Thyroid gland (tissue), 4 donors: ENCODE measurements at regions not wholly inside any gene's neighbourhood (a gene's known extent, or its start where the extent isn't known, plus 50 kb on each side); places are given as distances from the start of the nearest gene placed in this dataset.

Experiments used
- CTCF ChIP-seq, 6 experiments: fragments of 200-600 bp in 3 of 6; fragments of 450-650 bp in 3 of 6; sonication (generic) in 3 of 6; IDR thresholded peaks; one replicate each; pipeline ENCODE4 v1.5.1; 2016 to 2019; ENCODE audit warnings: antibody characterized with exemption in 6 of 6, mild to moderate bottlenecking in 2 of 6, inconsistent platforms in 1 of 6, moderate library complexity in 1 of 6
- POLR2A ChIP-seq, 2 donors: fragments of 450-650 bp; IDR thresholded peaks; one replicate each; pipeline ENCODE4 v1.6.1; 2017; ENCODE audit warnings: antibody characterized with exemption in 2 of 2, mild to moderate bottlenecking in 2 of 2, moderate library complexity in 1 of 2

- no peak for TF ChIP-seq CTCF (IDR thresholded peaks at IDR 0.05)
- no peak for TF ChIP-seq POLR2A (IDR thresholded peaks at IDR 0.05)
Observed at GRCh38 chr15:87573534-87573933, 683.0 kb downstream of the NTRK3 start.
